HEK293T (cell line): ENCODE measurements at regions not wholly inside any gene's neighbourhood (a gene's known extent, or its start where the extent isn't known, plus 50 kb on each side); places are given as distances from the start of the nearest gene placed in this dataset.

Source experiments
- CTCF ChIA-PET: fragments of 350-600 bp; formaldehyde crosslinking; extraction: SDS; loops from one replicate; lab custom pipeline; 2021; ENCODE audit warnings: antibody characterized with exemption, inconsistent platforms; lab: Yijun Ruan, JAX
- POLR2A ChIA-PET: fragments of 350-600 bp; formaldehyde crosslinking; extraction: SDS; loops from one replicate; lab custom pipeline; 2020; ENCODE audit warnings: antibody characterized with exemption, inconsistent platforms; lab: Yijun Ruan, JAX
- DNase-seq: peaks from one replicate; pipeline ENCODE4 v3.0.0; 2012; ENCODE audit warnings: mixed read lengths; ENCODE audit errors: extremely low spot score
- ARNT ChIP-seq: fragments of 450-650 bp; IDR thresholded peaks from 2 replicates; pipeline ENCODE4 v1.6.1; 2017; ENCODE audit warnings: mild to moderate bottlenecking
- BHLHE40 ChIP-seq: fragments of 450-650 bp; IDR thresholded peaks from 2 replicates; pipeline ENCODE4 v1.6.1; 2016; ENCODE audit warnings: mild to moderate bottlenecking, moderate library complexity, borderline replicate concordance
- CTBP1 ChIP-seq: fragments of 450-650 bp; IDR thresholded peaks from 2 replicates; pipeline ENCODE4 v1.6.1; 2016; ENCODE audit warnings: borderline replicate concordance
- ELF4 ChIP-seq: fragments of 450-650 bp; IDR thresholded peaks from 2 replicates; pipeline ENCODE4 v1.6.1; 2017; ENCODE audit warnings: antibody characterized with exemption
- FOXA1 ChIP-seq: fragments of 450-650 bp; IDR thresholded peaks from 2 replicates; pipeline ENCODE4 v1.6.1; 2016; ENCODE audit warnings: mild to moderate bottlenecking
- FOXK2 ChIP-seq: fragments of 450-650 bp; IDR thresholded peaks from 2 replicates; pipeline ENCODE4 v1.6.1; 2016; ENCODE audit warnings: mild to moderate bottlenecking
- FOXM1 ChIP-seq: fragments of 450-650 bp; IDR thresholded peaks from 2 replicates; pipeline ENCODE4 v1.6.1; 2017; ENCODE audit warnings: mild to moderate bottlenecking, borderline replicate concordance
- HDGF ChIP-seq: fragments of 450-650 bp; IDR thresholded peaks from 2 replicates; pipeline ENCODE4 v1.6.1; 2017; ENCODE audit warnings: antibody characterized with exemption, borderline replicate concordance
- L3MBTL2 ChIP-seq: fragments of 450-650 bp; conservative IDR thresholded peaks from 2 replicates; pipeline ENCODE4 v1.6.1; 2016; ENCODE audit warnings: mild to moderate bottlenecking
- LEF1 ChIP-seq: fragments of 450-650 bp; IDR thresholded peaks from 2 replicates; pipeline ENCODE4 v1.6.1; 2017; ENCODE audit warnings: mild to moderate bottlenecking, borderline replicate concordance
- NFRKB ChIP-seq: fragments of 450-650 bp; IDR thresholded peaks from 2 replicates; pipeline ENCODE4 v1.6.1; 2016; ENCODE audit warnings: mild to moderate bottlenecking, moderate library complexity
- PKNOX1 ChIP-seq: fragments of 450-650 bp; IDR thresholded peaks from 2 replicates; pipeline ENCODE4 v1.6.1; 2016
- SP1 ChIP-seq: fragments of 450-650 bp; IDR thresholded peaks from 2 replicates; pipeline ENCODE4 v1.6.1; 2017
- SUZ12 ChIP-seq: fragments of 450-650 bp; IDR thresholded peaks from 2 replicates; pipeline ENCODE4 v1.6.1; 2016; ENCODE audit warnings: mild to moderate bottlenecking
- TARDBP ChIP-seq: fragments of 450-650 bp; IDR thresholded peaks from 2 replicates; pipeline ENCODE4 v1.6.1; 2016
- ZNF384 ChIP-seq: fragments of 450-650 bp; IDR thresholded peaks from 2 replicates; pipeline ENCODE4 v1.6.1; 2016

GRCh38 chr9:108519437-108519836 is 336.3 kb downstream of the ACTL7B start:
- TF ChIP-seq ELF4 (no peak), TARDBP (no peak), CTBP1 (no peak), FOXM1 (no peak), FOXK2 (no peak), BHLHE40 (no peak), ARNT (no peak), SP1 (no peak), PKNOX1 (no peak), NFRKB (no peak)
- ChIA-PET CTCF (interaction anchor here (0.7 kb wide), 1 partner anchor 96 kb away, joined by 3 read pairs; no protein-coding TSS in a partner anchor), POLR2A (no interaction called here)
- DNase-seq, result no peak

- POLR2A ChIA-PET, result no interaction called here
- CTCF ChIA-PET, result interaction anchor here (0.7 to 0.8 kb wide), 2 partner anchors 16 to 17 kb away, joined by 3 to 4 read pairs; no protein-coding TSS in a partner anchor
- TF ChIP-seq PKNOX1 (no peak), LEF1 (no peak), SP1 (no peak), FOXM1 (no peak), TARDBP (no peak), ZNF384 (no peak), ARNT (no peak), CTBP1 (no peak), L3MBTL2 (no peak), FOXA1 (no peak), BHLHE40 (no peak), ELF4 (no peak), HDGF (no peak), NFRKB (no peak), SUZ12 (no peak), FOXK2 (no peak)
- no peak for DNase-seq
Measured at GRCh38 chr9:108517651-108518365, 338.0 kb downstream of the ACTL7B start.

DNA sequence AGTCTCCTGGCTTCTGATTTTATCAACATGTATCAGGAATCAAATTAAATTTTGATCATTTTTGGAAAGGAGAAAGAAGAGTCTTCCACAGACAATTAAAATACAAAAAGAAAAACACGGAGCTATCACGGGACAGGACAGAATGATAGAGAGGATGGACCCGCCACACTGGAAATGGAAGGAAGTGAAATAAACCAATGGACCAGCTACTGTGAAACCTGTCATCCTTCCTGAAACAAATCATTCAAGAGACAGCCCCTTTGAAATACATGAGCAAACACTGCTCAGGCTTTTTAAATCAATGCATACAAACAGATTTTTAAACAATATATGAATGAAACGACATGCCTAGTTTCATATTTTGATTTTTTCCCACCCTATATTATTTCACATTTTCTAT is 339.4 kb downstream of the ACTL7B start:
- CTCF ChIA-PET, result no interaction called here
- no peak for TF ChIP-seq FOXA1
- DNase-seq, result no peak
- POLR2A ChIA-PET, result no interaction called here

DNA sequence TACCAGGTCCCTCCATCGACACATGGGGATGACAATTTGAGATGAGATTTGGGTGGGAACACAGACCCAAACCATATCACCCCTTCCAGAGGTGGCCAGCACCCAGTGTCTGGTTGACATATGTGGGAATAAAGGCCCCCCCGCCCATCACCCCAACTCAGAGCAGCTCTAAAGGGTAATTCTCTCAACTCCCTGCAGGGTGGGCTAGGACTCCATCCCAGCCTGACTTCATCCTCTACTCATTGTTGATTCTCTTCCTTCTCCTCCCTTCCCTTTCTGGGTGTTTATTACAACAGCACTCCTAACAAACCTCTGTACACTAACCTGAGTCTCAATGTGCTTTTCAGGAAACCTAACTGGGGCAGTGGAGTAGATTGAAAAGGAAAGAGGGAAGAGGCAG is 339.9 kb downstream of the ACTL7B start:
- TF ChIP-seq FOXK2, result no peak
- TF ChIP-seq FOXA1, result no peak
- TF ChIP-seq TARDBP, result no peak
- TF ChIP-seq NFRKB, result no peak
- TF ChIP-seq PKNOX1, result no peak
- no peak for DNase-seq
- CTCF ChIA-PET, result no interaction called here
- POLR2A ChIA-PET, result no interaction called here

DNA sequence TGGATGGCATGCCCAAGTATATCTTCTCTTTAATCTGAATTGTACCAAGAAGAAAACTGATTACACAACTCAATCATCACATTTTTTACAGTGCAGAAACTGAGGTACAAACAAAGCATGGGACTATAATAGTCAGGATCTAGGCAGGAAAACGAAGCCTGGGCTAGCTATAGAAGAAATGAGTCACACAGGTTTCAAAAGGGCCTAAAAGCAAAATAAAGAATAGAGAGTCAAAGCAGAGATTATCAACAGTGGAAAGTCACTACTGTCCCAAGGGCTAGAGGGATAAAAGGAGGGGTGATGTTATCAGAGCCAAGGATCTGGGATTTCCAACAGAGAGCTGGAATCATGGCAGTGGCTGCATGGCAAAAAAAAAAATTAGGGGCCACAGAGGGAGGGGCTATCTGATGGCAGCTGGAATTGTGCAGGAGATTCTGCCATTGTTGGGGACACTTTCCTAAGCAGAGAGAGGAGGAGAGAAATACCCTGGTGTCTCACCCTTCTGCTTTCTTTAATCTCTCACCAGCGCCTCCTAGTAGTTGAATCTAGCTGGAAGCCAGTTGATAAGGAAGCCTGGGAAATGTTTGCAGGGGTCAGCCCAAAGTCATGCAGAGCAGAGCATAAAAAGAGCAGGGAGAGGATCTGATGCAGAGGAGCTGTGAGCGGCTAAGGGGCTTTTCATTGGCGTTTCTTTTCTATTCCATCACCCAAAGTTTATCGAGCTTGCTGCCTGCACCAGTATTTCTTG is 343.2 kb downstream of the ACTL7B start:
- TF ChIP-seq FOXA1, result no peak
- TF ChIP-seq FOXK2, result no peak
- no peak for TF ChIP-seq PKNOX1
- no peak for TF ChIP-seq CTBP1
- no peak for TF ChIP-seq LEF1
- no peak for DNase-seq
- POLR2A ChIA-PET, result no interaction called here
- CTCF ChIA-PET, result interaction anchor here (0.6 to 1.6 kb wide), 3 partner anchors 16 to 53 kb away, joined by 3 to 4 read pairs (median 4); no protein-coding TSS in a partner anchor

- CTCF ChIA-PET, result no interaction called here
Measured at GRCh38 chr9:108511307-108511706, 344.5 kb downstream of the ACTL7B start.

More at GRCh38 chr9:108511307-108511706, 344.5 kb downstream of the ACTL7B start:
- no peak for DNase-seq
- POLR2A ChIA-PET, result no interaction called here
- TF ChIP-seq FOXK2, result no peak
- no peak for TF ChIP-seq HDGF
